GM18507 (cell line): ENCODE measurements at regions not wholly inside any gene's neighbourhood (a gene's known extent, or its start where the extent isn't known, plus 50 kb on each side); places are given as distances from the start of the nearest gene placed in this dataset.
"Not testable (repeated sequence)": the region's sequence is repeated elsewhere in the genome, so short reads cannot be mapped to it uniquely, and the experiment has no call there.

Experiments
- DNase-seq: peaks from one replicate; pipeline ENCODE4 v3.0.0; 2011; ENCODE audit warnings: low read depth; ENCODE audit not compliant: insufficient read length; ENCODE audit errors: extremely low spot score
- FAIRE-seq: peaks from 2 replicates; lab custom pipeline; 2011; peaks lifted over from hg19 to GRCh38; lab: Jason Lieb, UNC

DNA sequence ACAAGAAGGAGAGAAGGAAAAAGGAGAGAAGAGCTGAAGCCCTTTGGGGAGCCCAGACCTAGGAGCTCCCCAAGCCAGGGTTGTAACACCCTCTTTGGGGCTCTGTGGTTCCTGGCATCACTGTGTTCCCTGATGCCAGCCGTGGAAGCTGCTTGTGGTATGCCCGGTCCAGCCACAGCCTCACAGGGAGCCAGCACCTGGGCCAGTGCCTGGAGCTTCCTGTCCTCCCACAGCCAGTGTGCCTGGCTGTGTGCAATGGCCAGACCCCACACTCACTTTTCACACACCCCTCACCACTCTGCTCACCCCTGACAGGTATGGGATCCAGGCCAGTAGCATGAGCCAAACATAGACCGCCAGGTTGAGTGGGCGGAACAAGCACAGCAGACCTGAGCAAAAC lies 834.7 kb downstream of the FLRT2 start:
- DNase-seq (no peak), FAIRE-seq (no peak)

DNA sequence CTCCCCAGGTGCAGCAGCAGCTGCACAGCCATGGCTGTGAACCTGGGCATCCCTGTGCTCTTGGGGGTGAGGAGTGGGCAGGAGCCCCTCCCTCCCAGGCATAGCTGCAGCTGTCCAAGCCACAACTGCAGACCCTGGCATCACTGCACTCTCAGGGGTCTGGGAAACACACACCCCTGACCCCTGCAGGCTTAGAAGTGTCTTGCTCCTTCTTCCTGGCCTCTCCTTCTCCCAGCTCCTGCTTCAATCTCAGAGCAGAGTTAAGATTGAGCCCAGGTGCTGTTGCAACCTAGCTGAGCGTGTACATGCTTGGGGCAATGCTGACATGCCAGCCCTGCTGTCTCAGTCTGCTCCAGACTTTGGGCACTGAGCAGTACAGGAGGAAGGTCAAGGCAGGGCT lies 833.6 kb downstream of the FLRT2 start:
- no peak for FAIRE-seq
- no peak for DNase-seq

GRCh38 chr14:86363047-86363446 lies 833.1 kb downstream of the FLRT2 start:
- DNase-seq (no peak), FAIRE-seq (no peak)

DNA sequence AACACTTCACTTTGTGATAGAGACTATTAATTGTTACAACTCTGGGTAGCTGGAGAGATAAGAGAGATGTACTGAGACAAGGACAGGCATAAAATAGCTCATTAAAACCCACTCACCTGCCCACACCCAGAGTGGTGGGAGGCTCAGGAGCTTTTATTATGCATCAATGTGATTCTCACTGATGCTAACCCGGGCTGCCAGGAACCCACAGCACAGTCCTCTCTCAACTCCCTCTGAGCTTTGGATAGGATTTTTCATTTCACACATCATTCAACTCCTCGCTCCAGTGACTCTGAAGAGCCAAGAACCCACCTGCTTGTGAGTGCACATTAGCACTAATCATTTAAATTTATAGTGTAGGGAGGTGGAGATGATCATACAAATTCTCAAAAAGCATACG lies 827.9 kb downstream of the FLRT2 start:
- no peak for FAIRE-seq
- no peak for DNase-seq

DNA sequence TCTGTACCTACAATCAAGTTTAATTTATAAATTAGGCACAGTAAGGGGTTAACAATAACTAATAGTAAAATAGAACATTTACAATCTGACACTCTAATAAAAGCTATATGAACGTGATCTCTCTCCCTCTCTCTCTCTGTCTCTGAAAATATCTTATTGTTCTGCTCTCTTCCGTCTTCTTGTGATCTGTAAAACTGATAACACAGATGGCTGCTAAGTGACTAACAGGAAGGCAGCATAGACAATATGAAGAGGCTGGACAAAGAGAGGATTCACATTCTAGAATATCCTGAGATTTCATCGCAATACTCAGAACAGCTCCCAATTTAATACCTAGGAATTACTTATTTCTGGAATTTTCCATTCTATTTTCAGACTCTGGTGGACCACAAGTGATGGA lies 827.2 kb downstream of the FLRT2 start:
- DNase-seq, result no peak
- FAIRE-seq, result no peak

DNA sequence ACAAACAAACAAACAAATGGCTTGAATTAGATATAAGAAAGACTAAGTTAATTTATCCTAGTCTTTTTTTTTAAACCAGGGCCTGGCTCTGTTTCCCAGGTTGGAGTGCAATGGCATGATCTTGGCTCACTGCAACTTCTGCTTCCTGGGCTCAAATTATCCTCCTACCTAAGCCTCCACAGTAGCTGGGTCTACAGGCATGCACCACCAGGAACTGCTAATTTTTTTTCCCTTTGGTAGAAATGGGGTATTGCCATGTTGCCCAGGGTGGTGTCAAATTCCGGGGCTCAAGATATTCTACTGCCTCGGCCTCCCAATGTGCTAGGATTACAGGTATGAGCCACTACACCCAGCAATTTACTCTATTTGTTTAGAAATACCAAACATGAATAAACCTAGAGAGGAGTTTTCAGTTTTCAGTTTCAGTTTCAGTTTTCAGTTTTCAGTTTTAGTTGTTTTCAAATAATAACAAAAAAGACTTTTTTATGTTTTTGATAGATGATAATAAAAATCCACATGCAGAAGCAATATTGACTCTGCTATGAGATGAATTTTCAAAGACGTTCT lies 817.0 kb downstream of the FLRT2 start:
- DNase-seq (no peak), FAIRE-seq (no peak)

DNA sequence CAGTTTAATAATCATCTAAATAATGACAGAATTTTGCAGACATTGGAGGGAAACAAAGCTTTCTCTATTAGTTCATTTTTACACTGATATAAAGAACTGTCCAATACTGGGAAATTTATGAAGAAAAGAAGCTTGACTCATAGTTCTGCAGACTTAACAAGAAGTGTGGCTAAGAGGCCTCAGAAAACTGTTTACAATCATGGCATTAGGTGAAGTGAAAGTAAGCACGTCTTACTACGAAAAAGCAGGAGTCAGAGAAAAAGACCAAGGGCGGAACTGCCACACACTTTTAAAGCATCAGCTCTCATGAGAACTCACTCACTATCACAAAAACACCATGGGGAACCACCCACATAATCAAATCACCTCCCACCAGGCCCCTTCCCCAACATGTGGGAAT lies 804.4 kb downstream of the FLRT2 start:
- FAIRE-seq (no peak), DNase-seq (no peak)

GRCh38 chr14:86333493-86333892 lies 803.5 kb downstream of the FLRT2 start:
- DNase-seq, result no peak
- FAIRE-seq, result no peak

DNA sequence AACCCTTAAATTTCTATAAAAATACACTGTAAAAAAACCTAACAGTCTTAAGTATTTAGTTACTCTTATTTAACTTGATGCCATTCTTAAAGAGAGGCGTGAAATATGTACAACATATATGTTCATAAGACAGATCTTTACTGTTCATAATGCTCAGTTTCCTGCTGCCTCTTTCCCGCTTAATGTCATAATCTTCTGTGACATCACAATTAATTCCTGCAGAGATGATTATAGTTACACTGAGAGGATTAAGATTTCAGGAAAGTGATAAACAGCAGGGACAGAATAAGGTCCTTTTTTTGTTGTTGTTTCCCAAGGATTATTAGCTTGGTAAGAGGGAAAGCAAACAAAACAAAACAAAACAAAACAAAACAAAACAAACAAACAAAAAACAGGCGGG lies 801.4 kb downstream of the FLRT2 start:
- FAIRE-seq, result no peak
- no peak for DNase-seq

- DNase-seq (no peak), FAIRE-seq (no peak)
Measured at GRCh38 chr14:86321151-86321550, 791.2 kb downstream of the FLRT2 start.

DNA sequence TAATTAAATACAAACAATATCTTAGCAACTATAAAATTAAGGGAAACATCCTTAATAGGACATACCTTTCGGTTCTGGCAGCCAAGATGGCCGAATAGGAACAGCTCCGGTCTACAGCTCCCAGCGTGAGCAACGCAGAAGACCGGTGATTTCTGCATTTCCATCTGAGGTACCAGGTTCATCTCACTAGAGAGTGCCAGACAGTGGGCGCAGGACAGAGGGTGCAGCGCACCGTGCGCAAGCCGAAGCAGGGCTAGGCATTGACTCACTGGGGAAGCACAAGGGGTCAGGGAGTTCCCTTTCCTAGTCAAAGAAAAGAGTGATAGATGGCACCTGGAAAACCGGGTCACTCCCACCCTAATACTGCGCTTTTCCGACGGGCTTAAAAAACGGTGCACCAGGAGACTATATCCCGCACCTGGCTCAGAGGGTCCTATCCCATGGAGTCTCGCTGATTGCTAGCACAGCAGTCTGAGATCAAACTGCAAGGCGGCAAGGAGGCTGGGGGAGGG lies 782.3 kb downstream of the FLRT2 start:
- DNase-seq, FAIRE-seq: not testable (repeated sequence)

DNA sequence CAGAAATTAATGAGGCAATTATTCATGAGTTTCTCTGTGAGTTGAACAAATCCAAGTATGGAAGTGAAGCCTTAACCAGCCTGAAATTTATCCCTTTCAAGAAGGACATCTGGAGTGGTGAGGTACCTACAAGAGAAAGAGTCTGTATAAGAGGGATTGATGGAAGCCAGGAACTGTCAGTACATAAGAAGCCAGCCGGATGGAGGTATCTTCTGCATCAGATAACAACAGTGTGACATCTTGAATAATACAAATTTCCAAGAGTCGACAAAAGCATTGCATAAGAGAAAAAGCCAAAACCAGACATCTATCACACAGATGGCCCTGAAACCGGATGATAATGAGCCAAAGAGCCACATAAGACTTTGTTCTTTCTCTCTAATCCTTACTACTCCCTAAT lies 781.2 kb downstream of the FLRT2 start:
- FAIRE-seq, result no peak

GRCh38 chr14:86310611-86311010 lies 780.7 kb downstream of the FLRT2 start:
- FAIRE-seq (no peak), DNase-seq (no peak)

More for the DNA sequence above, 781.2 kb downstream of the FLRT2 start:
- DNase-seq, result no peak

GRCh38 chr14:86310148-86310547 lies 780.2 kb downstream of the FLRT2 start:
- FAIRE-seq, result no peak
- DNase-seq, result no peak

- no peak for FAIRE-seq
- no peak for DNase-seq
Measured at GRCh38 chr14:86305058-86305457, 775.1 kb downstream of the FLRT2 start.

- FAIRE-seq (no peak), DNase-seq (no peak)
Measured at GRCh38 chr14:86299994-86300393, 770.0 kb downstream of the FLRT2 start.

DNA sequence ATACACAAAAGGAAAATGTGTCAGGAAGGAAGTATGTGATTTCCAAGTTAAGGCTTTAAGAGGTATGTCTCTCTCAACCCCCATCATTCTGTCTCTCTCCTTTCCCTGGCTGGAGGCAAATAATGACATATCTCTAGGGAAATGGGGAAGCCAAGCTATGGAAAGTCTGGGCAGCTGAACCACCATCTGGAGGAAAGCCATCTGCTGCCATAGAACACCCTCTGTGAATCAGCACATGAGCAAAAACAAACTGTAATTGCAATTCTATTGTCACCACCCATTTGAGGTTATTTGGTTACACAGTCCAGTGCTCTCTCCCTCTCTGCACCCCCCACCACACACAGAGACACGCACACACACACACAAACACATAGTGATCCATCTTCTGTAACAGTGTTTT lies 766.2 kb downstream of the FLRT2 start:
- DNase-seq, result no peak
- no peak for FAIRE-seq

DNA sequence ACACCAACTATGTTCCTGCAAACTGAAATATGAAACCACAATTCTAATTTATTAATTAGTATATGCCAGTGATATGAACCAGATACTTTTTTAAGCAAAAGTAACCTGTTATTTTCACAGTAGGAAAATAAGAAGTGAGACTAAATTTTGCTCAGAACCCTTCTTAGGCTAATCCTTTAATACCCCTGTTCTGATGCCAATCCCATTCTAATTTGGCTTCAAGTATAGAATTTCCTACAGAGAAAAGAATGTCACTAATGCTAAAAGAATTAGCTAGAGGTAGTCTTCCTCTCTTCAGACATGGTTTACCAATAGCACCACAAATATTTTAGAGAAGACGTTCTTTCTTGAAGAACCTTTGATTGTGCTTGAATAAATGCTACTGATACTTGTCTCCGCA lies 758.4 kb downstream of the FLRT2 start:
- FAIRE-seq, result no peak

GRCh38 chr14:86279405-86279804 lies 749.5 kb downstream of the FLRT2 start:
- no peak for FAIRE-seq
- DNase-seq, result no peak

More for the DNA sequence above, 758.4 kb downstream of the FLRT2 start:
- DNase-seq, result no peak

DNA sequence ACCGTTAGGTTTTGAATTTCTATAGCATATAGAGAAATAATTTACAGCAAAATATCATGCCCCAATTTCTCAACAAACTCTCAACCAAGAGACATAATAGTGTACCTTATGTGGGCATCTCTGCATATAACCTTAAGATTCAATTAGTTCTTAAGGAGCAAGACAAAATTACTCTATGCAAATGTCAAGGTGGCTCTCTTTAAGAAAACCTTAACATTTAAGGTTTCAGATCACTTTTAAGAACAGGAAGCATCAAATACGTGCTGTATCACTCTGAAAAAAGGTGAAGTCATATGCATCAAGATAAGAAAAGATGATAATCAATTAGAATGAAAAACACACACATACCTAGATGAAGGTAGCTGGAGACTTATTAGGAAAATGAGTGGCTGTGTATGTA lies 728.0 kb downstream of the FLRT2 start:
- no peak for FAIRE-seq
- no peak for DNase-seq

DNA sequence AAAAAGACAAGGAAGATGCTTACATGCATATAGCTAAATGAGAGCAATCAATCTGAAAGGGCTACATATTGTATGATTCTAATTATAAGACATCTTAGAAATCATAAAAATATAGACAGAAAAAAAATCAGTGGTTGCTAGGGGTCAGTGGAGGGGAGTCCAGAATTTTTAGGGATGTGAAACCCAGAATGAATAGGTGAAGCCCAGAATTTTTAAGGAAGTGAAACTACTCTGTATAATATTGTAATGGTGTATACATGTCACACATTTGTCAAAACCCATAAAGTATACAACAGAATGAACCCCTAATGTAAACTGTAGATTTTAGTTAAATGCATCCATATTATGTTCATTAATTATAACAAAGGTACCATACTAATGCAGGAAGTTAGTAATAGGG lies 713.2 kb downstream of the FLRT2 start:
- FAIRE-seq (no peak), DNase-seq (no peak)

GRCh38 chr14:86237733-86238132 lies 707.8 kb downstream of the FLRT2 start:
- DNase-seq (no peak), FAIRE-seq (no peak)
